PC-3 (cell line): ENCODE measurements at regions not wholly inside any gene's neighbourhood (a gene's known extent, or its start where the extent isn't known, plus 50 kb on each side); places are given as distances from the start of the nearest gene placed in this dataset.

Source experiments
- ATAC-seq: fragments of 200-7000 bp; cut with Tn5 transposase; 2 replicates; pipeline ENCODE4 v1.9.1; 2020; ENCODE audit warnings: mild to moderate bottlenecking, moderate library complexity
- BruUV-seq: library from RNA; stranded (reverse); fragments of 400-500 nt; replicated peaks from 2 replicates; lab custom pipeline; 2021; lab: Mats Ljungman, UMichigan
- CTCF ChIA-PET: fragments of 300-600 bp; sonication (Branson Sonifier 250); formaldehyde crosslinking; loops from one replicate; lab custom pipeline; 2022; ENCODE audit warnings: antibody characterized with exemption; lab: Charles Lee
- POLR2A ChIA-PET: fragments of 300-600 bp; sonication (Branson Sonifier 250); formaldehyde crosslinking; loops from one replicate; lab custom pipeline; 2022; ENCODE audit warnings: antibody characterized with exemption; ENCODE audit not compliant: unreplicated experiment; lab: Charles Lee
- DNase-seq: peaks from one replicate; pipeline ENCODE4 v3.0.0-alpha.2; 2015
- H2AFZ ChIP-seq: fragments of 300-600 bp; sonication (generic); 2 replicates; pipeline ENCODE4 v1.6.0; 2016; ENCODE audit warnings: antibody characterized with exemption, low read length
- H3F3A ChIP-seq: fragments of 300-600 bp; sonication (generic); one replicate; pipeline ENCODE4 v1.6.0; 2017; ENCODE audit warnings: antibody characterized with exemption, low read length, control low read depth, mild to moderate bottlenecking; ENCODE audit not compliant: unreplicated experiment
- H3K27ac ChIP-seq: fragments of 300-600 bp; sonication (generic); 2 replicates; pipeline ENCODE4 v1.5.1; 2016; ENCODE audit warnings: mild to moderate bottlenecking, low read length
- H3K27me3 ChIP-seq: fragments of 300-600 bp; sonication (generic); 2 replicates; pipeline ENCODE4 v1.6.1; 2016; ENCODE audit warnings: low read length, mixed read lengths
- H3K36me3 ChIP-seq: fragments of 300-600 bp; sonication (generic); 2 replicates; pipeline ENCODE4 v1.6.1; 2016; ENCODE audit warnings: low read depth, mixed run types, low read length, mixed read lengths
- H3K4me1 ChIP-seq: fragments of 300-600 bp; sonication (generic); 2 replicates; pipeline ENCODE4 v1.5.1; 2016; ENCODE audit warnings: low read length; ENCODE audit not compliant: insufficient read depth
- H3K4me2 ChIP-seq: fragments of 300-600 bp; sonication (generic); 2 replicates; pipeline ENCODE4 v1.6.0; 2016; ENCODE audit warnings: low read length
- H3K4me3 ChIP-seq: fragments of 300-600 bp; sonication (generic); 2 replicates; pipeline ENCODE4 v1.5.1; 2016; ENCODE audit warnings: mild to moderate bottlenecking, low read length, mixed read lengths
- H3K79me2 ChIP-seq: fragments of 300-600 bp; sonication (generic); 2 replicates; pipeline ENCODE4 v1.6.1; 2017; ENCODE audit warnings: low read length, mixed read lengths
- H3K9ac ChIP-seq: fragments of 300-600 bp; sonication (generic); 2 replicates; pipeline ENCODE4 v1.6.0; 2016; ENCODE audit warnings: mild to moderate bottlenecking, low read length
- H3K9me2 ChIP-seq: fragments of 300-600 bp; sonication (generic); replicated peaks from 2 replicates; pipeline ENCODE4 v1.6.1; 2016; ENCODE audit warnings: mixed run types, low read length, mixed read lengths
- H3K9me3 ChIP-seq: fragments of 300-600 bp; sonication (generic); 2 replicates; pipeline ENCODE4 v1.6.1; 2016; ENCODE audit warnings: low read length, mixed read lengths
- H4K20me1 ChIP-seq: fragments of 300-600 bp; sonication (generic); 2 replicates; pipeline ENCODE4 v1.6.1; 2016; ENCODE audit warnings: low read length, mixed read lengths
- EZH2 ChIP-seq: fragments of 300-600 bp; sonication (generic); IDR thresholded peaks from one replicate; pipeline ENCODE4 v1.6.1; 2017; ENCODE audit warnings: antibody characterized with exemption, mild to moderate bottlenecking, low read length; ENCODE audit not compliant: unreplicated experiment
- EZH2phosphoT487 ChIP-seq: fragments of 300-600 bp; sonication (generic); IDR thresholded peaks from 2 replicates; pipeline ENCODE4 v1.6.1; 2018; ENCODE audit warnings: mild to moderate bottlenecking, antibody characterized with exemption, low read length, borderline replicate concordance
- intact Hi-C: fragments of 100-400 bp; cut with micrococcal nuclease; formaldehyde crosslinking; loops from 2 replicates; pipeline ENCODE4 v1.9.0; 2023
- TF ChIP-seq, protein P1 (sequence below): fragments of 300-600 bp; sonication (generic); conservative IDR thresholded peaks from 2 replicates; pipeline ENCODE4 v1.5.1; 2017; ENCODE audit warnings: antibody characterized with exemption, low read depth, mild to moderate bottlenecking, low read length

DNA sequence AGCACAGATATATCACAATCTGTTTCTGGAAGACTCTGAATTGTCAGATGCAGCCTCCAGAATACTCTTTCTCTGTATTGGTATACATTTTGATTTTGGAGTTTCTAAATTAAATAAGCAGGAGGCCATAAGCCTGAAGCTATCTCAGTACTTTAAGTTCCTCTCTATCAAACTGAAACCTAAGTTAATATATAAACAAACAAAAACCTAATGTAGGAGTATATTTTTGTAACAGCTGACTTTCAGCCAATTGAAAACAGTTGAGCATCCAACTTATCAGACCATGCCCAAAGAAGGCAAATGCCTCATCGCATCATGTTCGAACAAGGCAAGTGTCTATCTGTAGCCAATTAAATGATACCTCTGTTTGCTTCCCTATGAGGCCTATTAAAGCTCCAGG, 1054.4 kb downstream of the AMY1C start:
- H3K4me1 ChIP-seq: no peaks in the 10 kb centered on the region
- no peaks in the 10 kb centered on the region for H3K9me3 ChIP-seq
- intact Hi-C loops: no loop called here
- H3K79me2 ChIP-seq: no peaks in the 10 kb centered on the region
- no peaks in the 10 kb centered on the region for H3F3A ChIP-seq
- BruUV-seq: no TSS peak
- no peak for TF ChIP-seq EZH2phosphoT487
- TF ChIP-seq, protein P1, sequence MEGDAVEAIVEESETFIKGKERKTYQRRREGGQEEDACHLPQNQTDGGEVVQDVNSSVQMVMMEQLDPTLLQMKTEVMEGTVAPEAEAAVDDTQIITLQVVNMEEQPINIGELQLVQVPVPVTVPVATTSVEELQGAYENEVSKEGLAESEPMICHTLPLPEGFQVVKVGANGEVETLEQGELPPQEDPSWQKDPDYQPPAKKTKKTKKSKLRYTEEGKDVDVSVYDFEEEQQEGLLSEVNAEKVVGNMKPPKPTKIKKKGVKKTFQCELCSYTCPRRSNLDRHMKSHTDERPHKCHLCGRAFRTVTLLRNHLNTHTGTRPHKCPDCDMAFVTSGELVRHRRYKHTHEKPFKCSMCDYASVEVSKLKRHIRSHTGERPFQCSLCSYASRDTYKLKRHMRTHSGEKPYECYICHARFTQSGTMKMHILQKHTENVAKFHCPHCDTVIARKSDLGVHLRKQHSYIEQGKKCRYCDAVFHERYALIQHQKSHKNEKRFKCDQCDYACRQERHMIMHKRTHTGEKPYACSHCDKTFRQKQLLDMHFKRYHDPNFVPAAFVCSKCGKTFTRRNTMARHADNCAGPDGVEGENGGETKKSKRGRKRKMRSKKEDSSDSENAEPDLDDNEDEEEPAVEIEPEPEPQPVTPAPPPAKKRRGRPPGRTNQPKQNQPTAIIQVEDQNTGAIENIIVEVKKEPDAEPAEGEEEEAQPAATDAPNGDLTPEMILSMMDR: no peak
- TF ChIP-seq EZH2: no peak
- no peaks in the 10 kb centered on the region for H3K36me3 ChIP-seq
- no peak overlapping the region for H3K4me2 ChIP-seq
- ChIA-PET POLR2A (interaction anchor here (0.6 kb wide), 1 partner anchor 1710 kb away, joined by 4 read pairs; no protein-coding TSS in a partner anchor), CTCF (no interaction called here)
- DNase-seq: no peak
- H3K9ac ChIP-seq: no peak overlapping the region
- H3K27me3 ChIP-seq: no peaks in the 10 kb centered on the region
- no peak overlapping the region for H2AFZ ChIP-seq
- no peak overlapping the region for H3K27ac ChIP-seq
- ATAC-seq: no peak
- no peaks in the 10 kb centered on the region for H3K9me2 ChIP-seq
- no peaks in the 10 kb centered on the region for H4K20me1 ChIP-seq
- no peak overlapping the region for H3K4me3 ChIP-seq

DNA sequence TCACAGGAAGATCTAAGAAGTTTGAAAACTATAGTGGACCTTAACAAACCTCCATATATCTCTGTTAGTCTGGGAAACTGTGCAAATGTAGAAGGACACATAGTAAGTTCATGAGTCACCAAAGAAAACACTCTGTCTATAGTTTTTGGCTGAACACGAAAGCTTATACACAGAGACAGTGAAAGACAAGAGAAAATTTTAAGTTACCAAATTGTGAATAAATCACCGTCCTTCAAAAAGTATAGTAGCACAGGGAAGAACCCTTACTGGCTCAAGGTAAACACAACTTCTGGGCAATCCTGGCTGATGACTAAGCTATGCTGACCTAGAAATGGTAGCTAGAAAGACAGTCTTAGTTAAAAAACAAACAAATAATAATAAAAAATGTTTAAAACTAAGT, 1057.9 kb downstream of the AMY1C start:
- Histone ChIP-seq H3K27ac (no peak overlapping the region), H4K20me1 (no peaks in the 10 kb centered on the region), H3K4me1 (no peaks in the 10 kb centered on the region), H3K79me2 (no peaks in the 10 kb centered on the region), H3K4me3 (no peak overlapping the region), H3K9ac (no peak overlapping the region), H3F3A (no peaks in the 10 kb centered on the region), H3K27me3 (no peaks in the 10 kb centered on the region), H3K9me2 (no peaks in the 10 kb centered on the region), H3K9me3 (no peaks in the 10 kb centered on the region), H3K4me2 (no peak overlapping the region), H3K36me3 (no peaks in the 10 kb centered on the region), H2AFZ (no peak overlapping the region)
- no peak for TF ChIP-seq EZH2phosphoT487
- TF ChIP-seq, protein P1: no peak
- TF ChIP-seq EZH2: no peak
- peak; percentile 70 for ATAC-seq
- no TSS peak for BruUV-seq
- DNase-seq: peak; percentile 33
- POLR2A ChIA-PET: interaction anchor here (0.6 kb wide), 3 partner anchors 64 to 561 kb away, joined by 3 to 7 read pairs (median 5); no protein-coding TSS in a partner anchor
- CTCF ChIA-PET: no interaction called here
- intact Hi-C loops: no loop called here

DNA sequence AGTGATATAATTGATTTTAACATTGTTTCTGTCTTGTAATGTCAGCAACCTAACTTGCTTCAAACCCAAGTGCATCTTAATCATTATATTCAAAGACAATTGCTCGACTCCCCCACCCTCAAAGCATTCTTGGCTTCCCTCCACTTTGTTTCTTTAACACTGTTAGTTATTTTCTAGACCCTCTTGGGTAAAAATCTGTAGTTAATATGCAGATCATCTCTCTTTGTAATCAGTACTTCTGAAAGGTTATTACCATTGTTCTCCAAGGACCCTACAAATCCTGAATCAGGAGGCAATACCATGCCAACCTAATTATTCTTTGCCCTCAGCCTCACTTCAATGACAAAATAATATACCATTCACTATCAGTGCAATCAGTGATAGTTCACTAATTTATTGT, 1075.7 kb downstream of the AMY1C start:
- TF ChIP-seq, protein P1: no peak
- TF ChIP-seq EZH2 (no peak), EZH2phosphoT487 (no peak)
- H3K9me2 ChIP-seq: no peaks in the 10 kb centered on the region
- no peak for ATAC-seq
- no peak overlapping the region for H3K4me3 ChIP-seq
- no peaks in the 10 kb centered on the region for H3F3A ChIP-seq
- intact Hi-C loops: no loop called here
- ChIA-PET CTCF (no interaction called here), POLR2A (no interaction called here)
- H3K27me3 ChIP-seq: no peaks in the 10 kb centered on the region
- DNase-seq: no peak
- H3K9me3 ChIP-seq: no peaks in the 10 kb centered on the region
- no peak overlapping the region for H3K9ac ChIP-seq
- H3K4me2 ChIP-seq: no peak overlapping the region
- H3K4me1 ChIP-seq: no peaks in the 10 kb centered on the region
- H2AFZ ChIP-seq: no peak overlapping the region
- no peaks in the 10 kb centered on the region for H3K36me3 ChIP-seq
- no peak overlapping the region for H3K27ac ChIP-seq
- H4K20me1 ChIP-seq: no peaks in the 10 kb centered on the region
- no TSS peak for BruUV-seq
- no peaks in the 10 kb centered on the region for H3K79me2 ChIP-seq
